ENCODE measurements at regions not wholly inside any gene's neighbourhood (a gene's known extent, or its start where the extent isn't known, plus 50 kb on each side); places are given as distances from the start of the nearest gene placed in this dataset.

- no peak for TF ChIP-seq EGR1 (IDR thresholded peaks at IDR 0.05)
- TF ChIP-seq CREB1 (IDR thresholded peaks at IDR 0.05; ENCODE audit: low read depth) = no peak
- TF ChIP-seq EP300 (IDR thresholded peaks at IDR 0.05; ENCODE audit: borderline replicate concordance) = no peak
- TF ChIP-seq, protein P1, sequence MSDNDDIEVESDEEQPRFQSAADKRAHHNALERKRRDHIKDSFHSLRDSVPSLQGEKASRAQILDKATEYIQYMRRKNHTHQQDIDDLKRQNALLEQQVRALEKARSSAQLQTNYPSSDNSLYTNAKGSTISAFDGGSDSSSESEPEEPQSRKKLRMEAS (IDR thresholded peaks at IDR 0.05) = no peak
- TF ChIP-seq REST (IDR thresholded peaks at IDR 0.05; ENCODE audit: low read depth) = no peak
- TF ChIP-seq, protein P2, sequence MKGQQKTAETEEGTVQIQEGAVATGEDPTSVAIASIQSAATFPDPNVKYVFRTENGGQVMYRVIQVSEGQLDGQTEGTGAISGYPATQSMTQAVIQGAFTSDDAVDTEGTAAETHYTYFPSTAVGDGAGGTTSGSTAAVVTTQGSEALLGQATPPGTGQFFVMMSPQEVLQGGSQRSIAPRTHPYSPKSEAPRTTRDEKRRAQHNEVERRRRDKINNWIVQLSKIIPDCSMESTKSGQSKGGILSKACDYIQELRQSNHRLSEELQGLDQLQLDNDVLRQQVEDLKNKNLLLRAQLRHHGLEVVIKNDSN (IDR thresholded peaks at IDR 0.05) = no peak
- TF ChIP-seq TAF1 (IDR thresholded peaks at IDR 0.05; ENCODE audit: low read depth) = no peak
- TF ChIP-seq CEBPB (IDR thresholded peaks at IDR 0.05) = no peak
- no peak for TF ChIP-seq RAD21 (IDR thresholded peaks at IDR 0.05; ENCODE audit: low read depth)
- TF ChIP-seq TEAD4 (IDR thresholded peaks at IDR 0.05) = no peak
- no peak for TF ChIP-seq NFIC (IDR thresholded peaks at IDR 0.05)
- TF ChIP-seq TCF12 (IDR thresholded peaks at IDR 0.05; ENCODE audit: low read depth) = no peak
- no peak for TF ChIP-seq ZBTB7A (IDR thresholded peaks at IDR 0.05; ENCODE audit: low read depth)
- TF ChIP-seq YY1 (IDR thresholded peaks at IDR 0.05; ENCODE audit: low read depth) = no peak
- TF ChIP-seq FOXM1 (IDR thresholded peaks at IDR 0.05; ENCODE audit: borderline replicate concordance, low read depth) = no peak
These were observed 94.2 kb upstream of the WASF3 start for GRCh38 chr13:26463296-26463695.

DNA sequence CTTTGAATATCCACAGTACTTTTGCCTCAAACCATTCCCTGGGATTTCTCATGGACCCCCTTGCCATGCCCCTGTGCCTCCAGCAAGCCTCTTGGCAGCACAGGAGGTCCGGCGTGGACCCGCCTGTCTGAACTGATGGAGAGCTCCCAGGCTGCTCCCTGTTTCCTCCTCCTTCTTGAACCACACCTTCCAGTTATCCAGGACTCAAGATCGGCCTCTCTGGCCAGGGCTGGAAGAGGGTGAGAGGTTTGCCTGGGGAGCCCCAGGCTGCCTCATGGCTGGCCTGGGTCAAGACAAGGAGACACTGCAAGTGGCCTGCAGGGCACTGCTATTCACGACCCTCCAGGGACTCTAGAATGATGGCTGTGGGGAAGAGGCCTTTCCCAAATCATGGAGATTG is 93.6 kb upstream of the WASF3 start:
- no peak for TF ChIP-seq TCF12 (IDR thresholded peaks at IDR 0.05; ENCODE audit: low read depth)
- no peak for TF ChIP-seq TAF1 (IDR thresholded peaks at IDR 0.05; ENCODE audit: low read depth)
- no peak for TF ChIP-seq ZBTB7A (IDR thresholded peaks at IDR 0.05; ENCODE audit: low read depth)
- TF ChIP-seq CREB1 (IDR thresholded peaks at IDR 0.05; ENCODE audit: low read depth) = no peak
- no peak for TF ChIP-seq EP300 (IDR thresholded peaks at IDR 0.05; ENCODE audit: borderline replicate concordance)
- no peak for TF ChIP-seq EGR1 (IDR thresholded peaks at IDR 0.05)
- no peak for TF ChIP-seq REST (IDR thresholded peaks at IDR 0.05; ENCODE audit: low read depth)
- no peak for TF ChIP-seq CEBPB (IDR thresholded peaks at IDR 0.05)
- TF ChIP-seq, protein P2 (IDR thresholded peaks at IDR 0.05) = no peak
- no peak for TF ChIP-seq RAD21 (IDR thresholded peaks at IDR 0.05; ENCODE audit: low read depth)
- TF ChIP-seq TEAD4 (IDR thresholded peaks at IDR 0.05) = no peak
- no peak for TF ChIP-seq FOXM1 (IDR thresholded peaks at IDR 0.05; ENCODE audit: borderline replicate concordance, low read depth)
- no peak for TF ChIP-seq NFIC (IDR thresholded peaks at IDR 0.05)
- TF ChIP-seq, protein P1 (IDR thresholded peaks at IDR 0.05) = no peak

GRCh38 chr13:26465514-26465913 is 92.0 kb upstream of the WASF3 start:
- TF ChIP-seq EGR1 (IDR thresholded peaks at IDR 0.05) = no peak

DNA sequence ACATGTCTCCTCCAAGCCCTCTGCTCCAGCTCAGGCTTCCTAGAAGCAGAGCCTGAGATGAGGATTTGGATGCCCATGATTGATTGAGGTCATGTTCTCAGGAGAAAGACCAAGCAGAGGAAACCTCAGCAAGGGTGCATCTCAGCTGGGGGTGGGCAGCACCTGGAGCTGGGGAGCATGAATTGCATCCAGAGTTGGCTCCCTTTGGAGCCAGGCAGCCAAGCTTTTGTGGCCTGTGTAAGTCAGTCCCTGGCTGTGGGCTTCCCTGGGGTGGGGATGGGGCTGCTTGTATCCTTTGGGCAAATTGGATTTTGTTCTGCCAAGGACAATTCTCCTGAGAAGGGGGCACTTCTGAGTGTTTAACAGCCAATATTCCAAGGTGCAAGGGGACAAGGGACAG is 91.5 kb upstream of the WASF3 start:
- no peak for TF ChIP-seq REST (IDR thresholded peaks at IDR 0.05; ENCODE audit: low read depth)
- TF ChIP-seq FOXM1 (IDR thresholded peaks at IDR 0.05; ENCODE audit: borderline replicate concordance, low read depth) = no peak

DNA sequence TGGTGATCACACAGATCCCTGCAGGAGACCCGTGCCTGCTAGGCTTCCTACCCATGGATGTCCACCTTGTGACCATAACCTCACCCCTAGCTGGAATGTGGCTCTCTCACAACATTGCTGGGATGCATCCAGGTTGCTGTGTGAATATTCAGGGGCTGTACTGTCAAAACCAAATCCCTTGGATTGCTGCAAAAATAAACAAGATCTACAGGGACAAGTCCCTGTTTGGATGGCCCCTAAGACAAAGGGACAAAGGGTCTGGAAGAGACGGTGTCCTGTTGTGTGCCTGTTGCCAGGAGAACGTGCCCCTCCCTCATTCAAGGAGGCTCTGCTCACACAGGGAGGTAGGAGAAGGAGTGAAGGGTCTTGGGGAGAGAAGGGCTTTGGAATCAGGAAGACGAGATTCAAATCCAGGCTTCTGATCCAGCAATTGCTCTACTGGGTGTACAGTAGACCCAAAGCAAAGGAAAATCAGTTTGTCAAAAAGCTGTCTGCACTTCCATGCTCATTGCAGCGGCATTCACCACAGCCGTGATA is 89.2 kb upstream of the WASF3 start:
- TF ChIP-seq, protein P2 (IDR thresholded peaks at IDR 0.05) = no peak
- TF ChIP-seq CEBPB (IDR thresholded peaks at IDR 0.05) (no peak), TCF12 (IDR thresholded peaks at IDR 0.05; ENCODE audit: low read depth) (no peak), CREB1 (IDR thresholded peaks at IDR 0.05; ENCODE audit: low read depth) (no peak), REST (IDR thresholded peaks at IDR 0.05; ENCODE audit: low read depth) (no peak), FOXM1 (IDR thresholded peaks at IDR 0.05; ENCODE audit: borderline replicate concordance, low read depth) (no peak), TAF1 (IDR thresholded peaks at IDR 0.05; ENCODE audit: low read depth) (no peak), ZBTB7A (IDR thresholded peaks at IDR 0.05; ENCODE audit: low read depth) (no peak), RAD21 (IDR thresholded peaks at IDR 0.05; ENCODE audit: low read depth) (no peak), TEAD4 (IDR thresholded peaks at IDR 0.05) (no peak), NFIC (IDR thresholded peaks at IDR 0.05) (no peak), EGR1 (IDR thresholded peaks at IDR 0.05) (no peak), EP300 (IDR thresholded peaks at IDR 0.05; ENCODE audit: borderline replicate concordance) (no peak), YY1 (IDR thresholded peaks at IDR 0.05; ENCODE audit: low read depth) (no peak)
- TF ChIP-seq, protein P1 (IDR thresholded peaks at IDR 0.05) = no peak

Measured in Ishikawa (cell line).